ENCODE measurements at regions not wholly inside any gene's neighbourhood (a gene's known extent, or its start where the extent isn't known, plus 50 kb on each side); places are given as distances from the start of the nearest gene placed in this dataset.

DNA sequence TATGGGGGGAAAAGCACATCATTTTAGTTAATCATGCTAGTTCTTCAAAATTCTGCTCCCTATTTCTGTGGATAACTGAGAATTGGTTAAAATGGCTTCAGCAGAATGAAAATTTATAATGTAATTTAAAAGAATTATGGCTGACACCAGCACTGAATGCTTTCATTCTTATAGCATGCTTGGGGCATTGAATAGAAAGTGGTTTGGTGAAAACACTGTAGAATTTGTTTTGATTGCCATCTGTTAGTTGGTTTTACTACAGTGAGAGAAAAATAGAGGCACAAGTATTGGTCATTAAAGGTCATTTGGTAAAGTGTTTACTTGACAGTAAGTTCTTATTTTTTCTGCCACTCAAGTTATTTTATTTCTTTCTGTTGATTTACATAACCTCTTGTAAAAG lies 70.8 kb downstream of the PRORP start:
- TF ChIP-seq EZH2phosphoT487 (IDR thresholded peaks at IDR 0.05; ENCODE audit: low read length) (no peak), EZH2 (optimal IDR thresholded peaks at IDR 0.05; ENCODE audit: low read depth, low read length) (no peak)

Measured in MM.1S (cell line).